Left ventricle myocardium inferior (tissue), 1 donor: ENCODE measurements at regions not wholly inside any gene's neighbourhood (a gene's known extent, or its start where the extent isn't known, plus 50 kb on each side); places are given as distances from the start of the nearest gene placed in this dataset.

Experiments used
- DNase-seq: peaks from one replicate; pipeline ENCODE4 v3.0.0-alpha.2; 2020
- H3K27ac ChIP-seq: fragments of 200-600 bp; replicated peaks from 2 replicates; pipeline ENCODE4 v1.8.0; 2021
- H3K27me3 ChIP-seq: fragments of 200-600 bp; 2 replicates; pipeline ENCODE4 v1.8.0; 2021; ENCODE audit warnings: low read depth
- H3K36me3 ChIP-seq: fragments of 200-600 bp; 2 replicates; pipeline ENCODE4 v1.8.0; 2021
- H3K4me1 ChIP-seq: fragments of 200-600 bp; 2 replicates; pipeline ENCODE4 v1.8.0; 2021
- H3K4me3 ChIP-seq: fragments of 200-600 bp; 2 replicates; pipeline ENCODE4 v1.8.0; 2021; ENCODE audit warnings: mild to moderate bottlenecking, moderate library complexity
- H3K9me3 ChIP-seq: fragments of 200-600 bp; replicated peaks from 2 replicates; pipeline ENCODE4 v1.8.0; 2021
- CTCF ChIP-seq: fragments of 200-600 bp; IDR thresholded peaks from 2 replicates; pipeline ENCODE4 v1.8.0; 2021; ENCODE audit warnings: antibody characterized with exemption, mild to moderate bottlenecking, borderline replicate concordance
- intact Hi-C: fragments of 100-400 bp; cut with micrococcal nuclease; formaldehyde crosslinking; loops from one replicate; pipeline ENCODE4 v1.11.0; 2022
- donor health status: DM: no; HTN: yes; CAD: no; lungs with severe emphysema.

GRCh38 chr13:40261336-40261735 is 405.1 kb downstream of the FOXO1 start:
- Histone ChIP-seq H3K9me3 (peaks cover 5% of the 10 kb centered on the region), H3K36me3 (no peaks in the 10 kb centered on the region), H3K27ac (no peak overlapping the region), H3K27me3 (no peaks in the 10 kb centered on the region), H3K4me3 (no peak overlapping the region), H3K4me1 (peaks cover 5% of the 10 kb centered on the region)
- TF ChIP-seq CTCF = no peak
- intact Hi-C loops = no loop called here
- DNase-seq = no peak

- H3K36me3 ChIP-seq = no peaks in the 10 kb centered on the region
- H3K27me3 ChIP-seq = no peaks in the 10 kb centered on the region
- H3K9me3 ChIP-seq = peaks cover 5% of the 10 kb centered on the region
- H3K27ac ChIP-seq = no peak overlapping the region
- peaks cover 5% of the 10 kb centered on the region for H3K4me1 ChIP-seq
- H3K4me3 ChIP-seq = no peak overlapping the region
- intact Hi-C loops = no loop called here
- DNase-seq = no peak
- no peak for TF ChIP-seq CTCF
Measured at GRCh38 chr13:40261947-40262346, 404.5 kb downstream of the FOXO1 start.

GRCh38 chr13:40269086-40269485 is 397.4 kb downstream of the FOXO1 start:
- Histone ChIP-seq H3K9me3 (no peaks in the 10 kb centered on the region), H3K36me3 (no peaks in the 10 kb centered on the region), H3K27me3 (no peaks in the 10 kb centered on the region), H3K27ac (peak overlapping the region; percentile 55), H3K4me3 (no peak overlapping the region), H3K4me1 (peaks cover 31% of the 10 kb centered on the region)
- intact Hi-C loops = no loop called here
- DNase-seq = peak; percentile 36
- no peak for TF ChIP-seq CTCF

- H3K4me1 ChIP-seq = peaks cover 31% of the 10 kb centered on the region
- intact Hi-C loops = no loop called here
- H3K4me3 ChIP-seq = no peak overlapping the region
- H3K9me3 ChIP-seq = no peaks in the 10 kb centered on the region
- TF ChIP-seq CTCF = no peak
- DNase-seq = no peak
- H3K27me3 ChIP-seq = no peaks in the 10 kb centered on the region
- H3K27ac ChIP-seq = peak overlapping the region; percentile 83
- H3K36me3 ChIP-seq = no peaks in the 10 kb centered on the region
Measured at GRCh38 chr13:40270726-40271125, 395.7 kb downstream of the FOXO1 start.

GRCh38 chr13:40271271-40271885 is 395.1 kb downstream of the FOXO1 start:
- intact Hi-C loops = no loop called here
- H3K36me3 ChIP-seq = no peaks in the 10 kb centered on the region
- no peaks in the 10 kb centered on the region for H3K9me3 ChIP-seq
- no peak overlapping the region for H3K4me3 ChIP-seq
- H3K27ac ChIP-seq = peak overlapping the region; percentile 83
- H3K27me3 ChIP-seq = no peaks in the 10 kb centered on the region
- TF ChIP-seq CTCF = no peak
- H3K4me1 ChIP-seq = peaks cover 31% of the 10 kb centered on the region
- peak; percentile 44 for DNase-seq
